SK-N-DZ (cell line): ENCODE measurements at regions not wholly inside any gene's neighbourhood (a gene's known extent, or its start where the extent isn't known, plus 50 kb on each side); places are given as distances from the start of the nearest gene placed in this dataset.
"Not testable (repeated sequence)": the region's sequence is repeated elsewhere in the genome, so short reads cannot be mapped to it uniquely, and the experiment has no call there.

ENCODE experiments used
- DNase-seq: peaks from one replicate; pipeline ENCODE4 v3.0.0-alpha.2; 2015; ENCODE audit warnings: low spot score

- no peak for DNase-seq
Measured at GRCh38 chr14:106228541-106229158, 702.3 kb downstream of the TMEM121 start.

GRCh38 chr14:106230071-106230470 lies 703.7 kb downstream of the TMEM121 start:
- DNase-seq, result no peak

- not testable (repeated sequence) for DNase-seq
Measured at GRCh38 chr14:106233191-106233590, 706.8 kb downstream of the TMEM121 start.

GRCh38 chr14:106234525-106235254 lies 708.3 kb downstream of the TMEM121 start:
- DNase-seq, result not testable (repeated sequence)

GRCh38 chr14:106235356-106236159 lies 709.2 kb downstream of the TMEM121 start:
- DNase-seq, result no peak

DNA sequence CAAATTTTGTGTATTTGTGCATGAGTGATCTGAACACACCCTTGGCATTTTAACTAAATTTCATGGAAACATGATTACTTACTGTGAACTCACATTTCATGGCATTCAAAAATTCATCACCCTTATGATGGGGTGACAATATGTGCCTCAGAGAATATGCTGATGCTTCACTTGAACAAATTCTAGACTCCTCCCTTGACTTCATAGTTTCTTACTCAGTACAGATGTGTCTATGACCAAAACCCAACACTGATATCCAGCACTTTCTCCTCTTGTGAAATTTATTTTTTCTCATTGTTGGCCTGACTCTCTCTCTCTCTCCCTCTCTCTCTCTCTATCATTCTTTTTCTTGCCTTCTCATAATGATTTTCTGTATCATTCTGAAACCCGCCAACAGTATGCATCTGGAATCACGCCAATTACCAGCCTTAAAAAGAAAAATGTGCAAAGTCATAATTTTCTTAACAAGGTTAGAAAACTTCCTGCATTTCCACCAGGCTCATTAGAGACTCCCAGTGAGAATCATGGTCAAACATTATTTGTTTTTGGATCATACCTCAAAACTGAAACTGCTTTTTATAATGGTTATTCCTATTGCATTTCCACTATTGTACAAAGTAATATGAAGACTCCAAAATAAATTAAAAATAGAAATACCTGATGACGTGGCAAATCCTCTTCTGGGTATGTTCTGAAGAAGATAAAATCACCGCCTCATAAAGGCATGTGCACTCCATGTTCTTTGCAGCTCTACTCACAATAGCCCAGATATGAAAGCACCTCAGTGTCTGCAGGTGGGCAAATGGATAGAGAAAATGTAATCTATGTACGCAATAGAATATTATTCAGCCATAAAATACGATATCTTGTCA lies 722.2 kb downstream of the TMEM121 start:
- DNase-seq, result no peak

GRCh38 chr14:106253995-106254394 lies 727.6 kb downstream of the TMEM121 start:
- not testable (repeated sequence) for DNase-seq

GRCh38 chr14:106257569-106257994 lies 731.2 kb downstream of the TMEM121 start:
- peak; percentile 12 for DNase-seq

DNA sequence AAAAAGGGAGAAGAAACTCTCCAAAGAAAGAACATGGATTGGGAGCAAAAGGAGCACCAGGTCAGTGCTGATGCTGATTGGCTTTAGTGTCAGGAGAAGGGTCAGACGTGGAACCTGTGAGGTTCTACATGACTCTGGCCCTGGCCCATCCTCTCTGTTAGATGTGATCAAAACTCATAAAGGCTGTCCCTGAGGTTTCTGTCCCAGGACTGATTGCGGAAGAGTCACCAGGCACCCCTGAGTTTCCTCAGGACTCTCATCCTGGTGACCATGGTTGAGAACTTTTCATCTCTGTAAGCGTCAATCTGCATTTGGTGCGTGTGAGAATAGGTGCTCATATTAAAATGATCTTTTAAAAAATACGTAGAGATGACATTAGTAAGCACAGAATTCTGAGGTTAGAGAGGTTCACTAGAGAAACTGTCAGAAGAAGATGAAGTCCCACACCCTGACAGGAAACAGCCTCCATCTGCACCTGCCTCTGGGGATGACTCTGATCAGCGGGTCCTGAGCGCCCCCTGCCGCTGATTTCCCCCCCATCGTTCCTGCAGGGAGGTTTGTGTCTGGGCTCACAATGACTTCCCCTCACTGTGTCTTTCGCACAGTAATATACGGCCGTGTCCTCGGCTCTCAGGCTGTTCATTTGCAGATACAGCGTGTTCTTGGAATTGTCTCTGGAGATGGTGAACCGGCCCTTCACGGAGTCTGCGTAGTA lies 741.8 kb downstream of the TMEM121 start:
- peak; percentile 2 for DNase-seq

- no peak for DNase-seq
Measured at GRCh38 chr14:106269029-106269428, 742.6 kb downstream of the TMEM121 start.

DNA sequence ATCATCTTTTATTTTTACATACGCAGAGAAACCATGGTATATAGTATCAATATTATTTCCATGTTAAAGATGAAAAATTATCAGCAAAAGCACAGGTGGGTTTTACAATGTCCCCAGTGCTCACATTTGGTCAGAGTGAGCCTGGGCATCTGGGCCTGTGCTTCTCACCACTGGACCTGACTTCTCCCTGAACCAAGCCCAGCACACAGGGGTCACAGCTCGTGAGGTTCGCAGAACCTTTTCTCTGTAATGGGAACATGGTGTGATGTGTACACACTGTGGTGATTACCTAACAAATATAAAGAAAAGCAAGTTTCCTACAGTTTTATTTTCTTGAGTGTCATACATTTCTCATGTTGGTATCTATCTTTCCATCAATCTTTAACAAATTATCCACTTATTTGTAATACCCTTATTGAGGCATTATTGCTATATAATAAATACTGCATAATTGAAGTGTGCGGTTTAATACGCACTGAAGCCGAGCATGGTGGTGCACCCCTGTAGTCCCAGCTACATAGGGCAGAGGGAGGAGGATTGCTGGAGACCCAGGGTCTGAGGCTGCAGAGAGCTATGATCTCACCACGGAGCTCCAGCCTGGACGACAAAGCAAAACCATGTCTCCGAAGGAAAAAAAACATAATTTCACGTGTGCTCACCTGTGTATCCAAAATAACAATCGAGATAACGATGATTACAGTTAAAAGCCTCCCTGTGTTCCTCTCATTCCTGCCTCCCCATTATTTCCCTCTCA lies 743.2 kb downstream of the TMEM121 start:
- no peak for DNase-seq

DNA sequence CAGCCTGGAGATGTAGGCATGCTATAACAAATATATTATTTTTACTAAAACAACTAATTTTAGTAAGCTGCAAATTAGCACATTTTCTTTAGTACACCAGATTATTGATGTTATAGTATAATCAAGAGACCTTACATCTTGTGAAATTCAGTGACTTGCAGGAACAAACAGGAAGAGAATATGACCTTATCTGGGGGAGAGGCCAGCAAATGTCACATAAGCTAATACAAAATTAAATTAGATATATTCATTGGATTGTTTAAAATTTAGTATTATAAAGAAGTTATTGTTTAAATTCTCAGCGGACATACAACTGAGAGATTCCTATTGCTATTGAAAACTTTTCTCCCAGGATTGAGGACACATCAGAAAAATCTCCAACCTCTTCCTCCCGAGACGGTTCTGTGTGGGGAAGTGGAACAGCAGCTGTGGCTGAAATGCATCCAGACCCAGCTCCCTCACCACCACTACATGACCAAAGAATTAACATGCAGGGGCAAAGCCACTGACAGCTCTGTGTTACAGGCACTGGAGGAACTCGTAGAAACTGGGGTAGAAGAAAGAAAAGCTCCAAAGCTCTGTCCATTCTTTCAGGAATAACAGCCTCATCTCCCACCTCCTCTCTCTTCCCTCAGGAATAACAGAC lies 744.2 kb downstream of the TMEM121 start:
- DNase-seq, result not testable (repeated sequence)

- no peak for DNase-seq
Measured at GRCh38 chr14:106276326-106277267, 750.2 kb downstream of the TMEM121 start.

DNA sequence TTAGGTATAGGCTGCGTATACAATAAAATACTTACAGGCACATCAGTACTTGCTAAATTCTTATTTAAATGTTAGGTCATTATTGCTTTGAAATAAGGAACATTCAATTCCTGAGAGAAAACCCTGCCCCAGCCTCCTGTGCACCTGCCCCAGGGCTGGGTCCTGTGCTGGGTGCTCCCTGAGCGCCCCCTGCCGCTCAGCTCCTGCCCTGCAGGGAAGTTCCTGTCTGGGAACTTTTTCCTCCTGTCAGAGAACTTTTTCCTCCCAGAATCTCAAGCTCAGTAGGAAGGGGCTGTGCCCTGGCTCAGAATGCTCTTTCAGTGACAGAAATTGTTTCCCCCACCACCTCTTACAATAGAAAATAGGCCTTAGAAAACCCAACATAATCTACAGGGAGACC lies 751.1 kb downstream of the TMEM121 start:
- no peak for DNase-seq

DNA sequence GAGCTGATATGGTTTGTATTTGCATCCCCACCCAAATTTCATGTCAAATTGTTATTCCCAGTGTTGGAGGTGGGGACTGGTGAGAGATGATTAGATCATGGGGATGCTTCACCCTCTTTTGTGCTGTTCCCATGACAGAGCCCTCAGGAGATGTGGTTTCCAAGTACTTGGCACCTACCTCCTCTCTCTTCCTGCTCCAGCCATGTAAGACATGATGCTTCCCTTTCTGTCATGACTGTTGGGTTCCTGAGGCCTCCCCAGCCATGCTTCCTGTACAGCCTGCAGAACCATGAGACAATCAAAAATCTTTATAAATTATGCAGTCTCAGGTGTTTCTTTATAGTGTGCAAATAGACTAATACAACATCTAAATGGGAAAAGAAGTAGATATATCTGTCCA lies 754.5 kb downstream of the TMEM121 start:
- DNase-seq, result no peak

DNA sequence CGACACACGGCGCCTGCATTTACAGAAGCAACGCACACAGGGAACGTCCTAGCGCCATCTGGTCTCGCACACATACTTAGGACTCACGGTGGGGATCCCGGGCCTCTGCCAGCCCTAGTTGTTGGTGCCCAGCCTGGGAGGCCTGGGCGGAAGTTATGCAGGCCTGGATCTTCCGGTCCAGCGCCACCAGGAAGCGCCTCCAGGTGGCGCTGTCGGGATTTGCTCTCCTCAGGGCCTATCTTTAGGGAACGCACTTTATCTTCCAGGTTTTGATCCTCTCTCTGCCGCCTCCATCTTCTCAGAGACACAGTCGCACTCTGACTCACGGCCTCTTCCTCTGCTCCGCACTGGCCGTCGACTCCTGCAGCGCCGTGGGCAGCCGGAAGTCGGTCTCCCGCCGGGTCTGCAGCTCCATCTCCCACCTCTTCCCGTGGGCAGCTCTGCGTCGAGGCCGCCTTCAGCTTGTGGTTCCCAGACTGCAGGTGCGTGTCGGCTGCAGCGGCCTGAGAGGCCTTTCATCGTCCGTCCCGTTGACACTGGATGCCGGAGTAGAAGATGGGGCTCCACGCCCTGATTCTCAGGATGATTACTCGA lies 760.4 kb downstream of the TMEM121 start:
- no peak for DNase-seq

GRCh38 chr14:106287506-106287905 lies 761.1 kb downstream of the TMEM121 start:
- DNase-seq, result no peak

DNA sequence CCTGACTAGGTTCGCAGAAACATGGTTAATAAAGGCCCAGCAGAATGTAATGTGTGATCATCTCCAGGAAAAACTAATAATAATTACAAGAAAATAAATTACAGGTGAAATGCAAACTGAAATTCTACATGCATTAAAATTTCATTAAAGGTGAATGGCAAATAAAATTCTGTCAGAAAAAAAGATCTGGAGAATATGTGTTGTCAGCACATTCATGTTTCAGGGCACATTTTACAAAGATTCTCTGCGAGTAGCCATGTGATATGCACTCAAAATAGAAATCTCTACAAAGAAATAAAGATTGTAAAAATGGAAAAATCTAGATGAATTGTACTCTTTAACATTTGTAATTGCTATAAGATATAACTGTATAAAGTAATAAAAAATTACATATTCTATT lies 765.2 kb downstream of the TMEM121 start:
- no peak for DNase-seq
